ENCODE measurements at regions not wholly inside any gene's neighbourhood (a gene's known extent, or its start where the extent isn't known, plus 50 kb on each side); places are given as distances from the start of the nearest gene placed in this dataset.
"Not testable (repeated sequence)": the region's sequence is repeated elsewhere in the genome, so short reads cannot be mapped to it uniquely, and the experiment has no call there.

DNA sequence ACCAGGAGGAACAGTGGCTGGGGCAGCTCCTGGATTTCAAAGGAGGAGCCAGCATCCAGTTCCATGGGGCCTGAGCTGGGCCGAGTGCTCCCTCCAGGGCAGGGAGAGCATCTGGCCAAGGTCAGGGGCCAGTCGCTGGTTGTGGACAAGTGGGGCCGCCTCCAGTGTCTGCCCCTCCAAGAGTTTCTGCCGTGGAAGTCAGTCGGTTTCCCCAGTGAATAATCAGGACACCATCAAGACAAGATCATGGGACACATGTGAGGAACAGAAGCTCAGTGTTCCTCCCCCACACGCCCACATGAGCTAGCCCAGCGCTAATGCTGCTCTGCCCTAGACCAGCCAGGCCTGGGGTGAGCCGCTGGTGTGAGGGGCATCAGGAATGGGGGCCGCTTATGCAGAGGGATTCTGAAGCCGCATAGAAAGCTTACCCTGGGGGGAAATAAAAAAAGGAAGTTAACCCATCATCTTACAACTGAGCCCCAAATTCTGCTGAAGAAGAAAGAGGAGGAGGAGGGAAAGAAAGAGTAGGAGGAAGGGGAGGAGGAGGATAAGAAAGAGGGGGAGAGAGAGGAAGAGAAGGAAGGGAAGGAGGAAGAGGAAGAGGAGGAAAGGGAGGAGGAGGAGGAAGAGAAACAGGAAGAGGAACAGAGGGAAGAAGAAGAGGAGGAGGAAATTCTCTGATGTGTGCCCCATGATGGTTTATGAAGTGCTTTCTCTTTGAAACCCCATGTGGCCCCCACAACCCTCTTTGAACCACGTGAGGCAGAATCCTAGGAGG lies 198.4 kb downstream of the MATN1 start:
- H3K4me1 ChIP-seq = no peaks in the 10 kb centered on the region
- intact Hi-C loops (cut with DNase I) = no loop called here
- H3K4me3 ChIP-seq (replicated peaks in 1 of 3) = no peak overlapping the region
- H3K9me3 ChIP-seq = no peaks in the 10 kb centered on the region
- whole genome bisulfite sequencing, 2 donors = 63 to 73% methylated on average over 11 of the region's 11 CpGs
- TF ChIP-seq, protein P1, sequence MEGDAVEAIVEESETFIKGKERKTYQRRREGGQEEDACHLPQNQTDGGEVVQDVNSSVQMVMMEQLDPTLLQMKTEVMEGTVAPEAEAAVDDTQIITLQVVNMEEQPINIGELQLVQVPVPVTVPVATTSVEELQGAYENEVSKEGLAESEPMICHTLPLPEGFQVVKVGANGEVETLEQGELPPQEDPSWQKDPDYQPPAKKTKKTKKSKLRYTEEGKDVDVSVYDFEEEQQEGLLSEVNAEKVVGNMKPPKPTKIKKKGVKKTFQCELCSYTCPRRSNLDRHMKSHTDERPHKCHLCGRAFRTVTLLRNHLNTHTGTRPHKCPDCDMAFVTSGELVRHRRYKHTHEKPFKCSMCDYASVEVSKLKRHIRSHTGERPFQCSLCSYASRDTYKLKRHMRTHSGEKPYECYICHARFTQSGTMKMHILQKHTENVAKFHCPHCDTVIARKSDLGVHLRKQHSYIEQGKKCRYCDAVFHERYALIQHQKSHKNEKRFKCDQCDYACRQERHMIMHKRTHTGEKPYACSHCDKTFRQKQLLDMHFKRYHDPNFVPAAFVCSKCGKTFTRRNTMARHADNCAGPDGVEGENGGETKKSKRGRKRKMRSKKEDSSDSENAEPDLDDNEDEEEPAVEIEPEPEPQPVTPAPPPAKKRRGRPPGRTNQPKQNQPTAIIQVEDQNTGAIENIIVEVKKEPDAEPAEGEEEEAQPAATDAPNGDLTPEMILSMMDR (IDR thresholded peaks at IDR 0.05) = no peak
- no peak for DNase-seq
- no peaks in the 10 kb centered on the region for H3K27me3 ChIP-seq
- H3K36me3 ChIP-seq = no peaks in the 10 kb centered on the region
- H3K27ac ChIP-seq = no peak overlapping the region

DNA sequence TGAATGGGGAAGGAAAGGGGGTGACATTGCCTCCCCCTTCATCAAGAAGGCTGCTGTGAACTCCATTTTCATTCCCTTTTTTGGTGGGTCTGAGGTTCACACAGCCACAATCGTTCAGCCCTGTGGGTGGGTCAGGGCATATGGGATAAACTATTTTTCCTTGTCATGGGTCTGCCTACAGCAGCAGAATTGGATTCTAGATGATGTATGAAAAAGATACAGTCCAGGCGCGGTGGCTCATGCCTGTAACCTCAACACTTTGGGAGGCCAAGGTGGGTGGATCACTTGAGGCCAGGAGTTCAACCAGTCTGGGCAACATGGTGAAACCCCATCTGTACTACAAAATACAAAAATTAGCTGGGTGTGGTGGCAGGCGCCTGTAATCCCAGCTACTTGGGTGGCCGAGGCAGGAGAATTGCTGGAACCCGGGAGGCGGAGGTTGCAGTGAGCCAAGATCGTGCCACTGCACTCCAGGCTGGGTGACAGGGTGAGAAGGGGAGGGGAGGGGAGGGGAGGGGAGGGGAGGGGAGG lies 199.3 kb downstream of the MATN1 start:
- 73 to 75% methylated on average over 8 of the region's 8 CpGs for WGBS, 2 donors
- H3K36me3 ChIP-seq; H3K4me3 ChIP-seq (replicated peaks in 1 of 3); H3K27ac ChIP-seq; H3K27me3 ChIP-seq; H3K9me3 ChIP-seq; H3K4me1 ChIP-seq; DNase-seq; intact Hi-C loops (cut with DNase I): not testable (repeated sequence)

DNA sequence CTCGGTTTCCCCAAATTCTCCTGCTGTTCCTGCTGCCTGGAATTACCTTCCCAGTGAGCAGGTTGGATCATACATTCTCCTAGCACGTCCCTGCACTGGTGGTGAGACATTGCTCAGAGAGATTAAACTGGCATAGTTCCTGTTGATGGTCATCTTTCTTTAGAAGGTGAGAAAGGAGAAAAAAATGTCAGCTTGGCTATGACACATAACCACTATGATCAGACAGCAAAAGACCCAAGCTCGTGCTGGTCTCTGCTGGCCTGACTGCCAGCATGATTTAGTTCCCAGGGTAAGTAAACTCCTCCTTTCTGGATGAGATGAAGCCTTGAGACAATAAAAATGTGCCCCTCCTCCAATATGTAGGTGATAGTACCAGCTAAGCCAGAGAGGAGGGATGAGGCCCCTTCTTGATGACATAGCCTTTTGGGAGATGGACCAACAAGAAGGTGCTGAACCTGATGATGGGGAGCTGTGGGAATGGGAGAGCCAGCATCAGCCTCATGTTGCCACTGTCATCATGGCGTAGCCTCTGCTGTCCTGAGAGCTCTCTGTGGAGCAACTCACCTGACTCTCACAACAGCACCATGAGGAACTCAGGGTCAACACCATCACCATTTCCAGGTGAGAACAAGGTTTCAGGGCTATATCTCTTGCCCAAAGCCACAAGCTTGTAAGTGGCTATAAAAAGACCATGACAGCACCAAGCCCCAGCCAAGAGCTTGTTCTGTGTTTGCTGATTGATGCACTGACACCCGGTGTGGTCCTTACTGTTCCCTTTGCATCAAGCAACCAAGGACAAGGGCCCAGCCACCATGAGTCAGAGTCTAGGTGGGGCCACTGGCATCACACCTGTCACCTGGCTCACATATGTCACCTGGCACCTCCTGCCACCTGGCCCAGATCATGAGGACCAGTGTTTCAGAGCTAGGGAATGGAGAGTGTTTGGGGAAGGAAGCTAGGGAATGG lies 200.0 kb downstream of the MATN1 start:
- no peaks in the 10 kb centered on the region for H3K27me3 ChIP-seq
- no peaks in the 10 kb centered on the region for H3K36me3 ChIP-seq
- no peak for DNase-seq
- no peak overlapping the region for H3K27ac ChIP-seq
- TF ChIP-seq, protein P1 (IDR thresholded peaks at IDR 0.05) = no peak
- no peak for TF ChIP-seq POLR2A (IDR thresholded peaks at IDR 0.05)
- 66 to 67% methylated on average over 4 to 5 of the region's 5 CpGs for WGBS, 2 donors
- H3K9me3 ChIP-seq = no peaks in the 10 kb centered on the region
- intact Hi-C loops (cut with DNase I) = no loop called here
- H3K4me3 ChIP-seq (replicated peaks in 1 of 3) = no peak overlapping the region
- no peaks in the 10 kb centered on the region for H3K4me1 ChIP-seq

DNA sequence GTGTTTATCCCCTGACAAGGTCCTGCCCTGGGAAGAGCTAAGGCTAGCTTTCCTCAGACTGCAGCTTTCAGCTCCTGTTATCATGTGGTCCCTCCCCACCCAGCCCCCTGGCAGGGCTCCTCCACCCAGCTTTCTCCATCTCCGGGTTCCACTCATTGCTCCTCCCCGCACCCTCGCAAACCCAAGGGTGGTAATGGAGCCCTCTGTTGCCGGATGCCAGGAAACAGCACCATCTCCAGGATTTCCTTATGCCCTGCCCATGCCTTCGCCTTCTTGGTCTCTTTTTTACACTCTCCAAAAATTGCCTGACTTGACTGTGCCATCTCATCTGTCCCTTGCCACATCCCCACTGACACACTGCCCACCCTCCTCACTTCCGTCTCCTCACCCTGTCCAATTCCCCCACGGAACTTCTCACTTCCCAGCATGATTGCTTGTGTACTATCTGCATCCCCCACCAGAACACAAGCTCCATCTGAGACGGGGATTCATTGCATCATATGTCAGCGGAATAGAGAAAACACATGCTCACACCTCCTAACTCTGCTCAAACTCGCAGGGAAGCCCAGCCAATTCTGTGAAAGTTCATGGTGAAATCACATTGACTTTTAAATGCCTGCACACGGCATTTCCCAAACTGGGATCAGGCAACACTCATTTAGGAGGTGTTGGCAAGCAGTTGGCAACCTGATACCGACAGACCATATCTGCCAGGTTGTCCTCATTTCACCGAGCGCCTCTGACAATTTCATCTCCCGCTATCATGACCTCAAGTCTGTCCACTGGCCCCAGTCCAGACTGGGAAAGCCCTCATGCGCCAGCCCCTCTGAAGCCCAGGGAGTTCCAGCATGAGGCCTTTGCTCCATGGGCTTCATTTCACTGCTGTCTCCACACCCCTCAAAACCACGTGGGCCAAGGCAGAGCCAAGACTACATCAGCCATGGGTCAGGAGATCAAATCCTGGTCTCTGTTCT lies 201.1 kb downstream of the MATN1 start:
- TF ChIP-seq, protein P1 (IDR thresholded peaks at IDR 0.05) = no peak
- no peak for TF ChIP-seq POLR2A (IDR thresholded peaks at IDR 0.05)
- intact Hi-C loops (cut with DNase I) = no loop called here
- peak; percentile 29 to 39 for DNase-seq
- Histone ChIP-seq H3K36me3 (no peaks in the 10 kb centered on the region), H3K9me3 (no peaks in the 10 kb centered on the region), H3K27me3 (no peaks in the 10 kb centered on the region), H3K4me1 (no peaks in the 10 kb centered on the region), H3K4me3 (replicated peaks in 1 of 3) (no peak overlapping the region), H3K27ac (no peak overlapping the region)
- WGBS, 2 donors = 54 to 59% methylated on average over 17 of the region's 17 CpGs

Data from thyroid gland (tissue), 4 donors.